ENCODE measurements at regions not wholly inside any gene's neighbourhood (a gene's known extent, or its start where the extent isn't known, plus 50 kb on each side); places are given as distances from the start of the nearest gene placed in this dataset.

- TF ChIP-seq CTCF (IDR thresholded peaks at IDR 0.05) (no peak), EP300 (IDR thresholded peaks at IDR 0.05; ENCODE audit: low read depth) (no peak)
Observed at GRCh38 chr13:109979228-109979627, 192.8 kb upstream of the IRS2 start.

Data from transverse colon (tissue), 3 donors.